ENCODE measurements at regions not wholly inside any gene's neighbourhood (a gene's known extent, or its start where the extent isn't known, plus 50 kb on each side); places are given as distances from the start of the nearest gene placed in this dataset.

DNA sequence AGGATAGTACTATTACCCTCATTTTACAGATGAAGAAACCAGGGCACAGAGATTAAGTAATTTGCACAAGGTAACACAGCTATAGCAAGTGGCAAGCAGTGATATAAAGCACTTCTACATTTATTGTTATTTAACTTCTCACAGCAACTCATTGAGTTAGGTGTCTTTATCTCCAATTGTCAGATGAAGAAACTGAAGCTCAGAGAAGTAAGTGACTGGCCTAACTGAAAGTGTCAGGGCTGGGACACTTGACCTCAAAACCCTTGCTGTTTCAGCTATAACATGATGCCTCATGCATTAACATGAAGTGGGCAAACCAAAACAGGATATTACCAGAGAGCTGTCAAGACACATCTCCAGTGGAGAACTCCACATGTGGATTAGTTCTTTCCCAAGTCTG is 65.8 kb upstream of the LEKR1 start:
- no peak overlapping the region for H3K4me3 ChIP-seq
- H3K9me3 ChIP-seq = no peaks in the 10 kb centered on the region
- H3K4me1 ChIP-seq = peaks cover 0 to 15% (median 4%) of the 10 kb centered on the region in 4 donors
- intact Hi-C loops (cut with DNase I; ENCODE audit: low total_unique reads) = no loop called here
- no peak overlapping the region for H3K27ac ChIP-seq
- TF ChIP-seq EP300 (IDR thresholded peaks at IDR 0.05) = no peak
- TF ChIP-seq POLR2AphosphoS5 (IDR thresholded peaks at IDR 0.05) = no peak
- TF ChIP-seq CTCF (IDR thresholded peaks at IDR 0.05) = no peak
- TF ChIP-seq POLR2A (IDR thresholded peaks at IDR 0.05) = no peak
- H3K27me3 ChIP-seq = no peaks in the 10 kb centered on the region
- no peaks in the 10 kb centered on the region for H3K36me3 ChIP-seq
- no peak for DNase-seq

DNA sequence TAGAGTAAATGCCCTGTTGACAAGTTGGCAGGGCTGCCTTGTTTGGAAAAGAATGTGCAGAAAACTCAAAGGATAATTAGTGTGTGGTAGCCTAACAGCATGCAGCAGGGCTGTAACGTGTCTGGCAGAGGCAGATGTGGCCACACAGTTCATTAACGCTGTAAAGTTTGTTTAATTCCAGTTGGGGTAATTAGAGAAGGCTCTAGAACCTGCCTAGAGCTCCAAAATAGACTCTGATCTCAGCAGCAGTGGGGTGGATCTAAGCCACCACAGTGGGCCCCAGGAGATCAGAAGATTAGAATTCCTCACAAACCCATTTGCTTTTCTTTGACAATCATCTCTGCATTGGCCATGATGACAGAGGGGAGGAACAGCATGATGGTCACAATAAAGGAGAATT is 65.1 kb upstream of the LEKR1 start:
- intact Hi-C loops (cut with DNase I; ENCODE audit: low total_unique reads) = no loop called here
- peak in 1 of 2 donors; percentile 20 for DNase-seq
- H3K36me3 ChIP-seq = no peaks in the 10 kb centered on the region
- H3K27ac ChIP-seq = no peak overlapping the region
- 41 to 62% (median 59%) methylated on average over 2 of the region's 2 CpGs for WGBS, 5 donors
- TF ChIP-seq EP300 (IDR thresholded peaks at IDR 0.05) (no peak), CTCF (IDR thresholded peaks at IDR 0.05) (no peak), POLR2A (IDR thresholded peaks at IDR 0.05) (no peak), POLR2AphosphoS5 (IDR thresholded peaks at IDR 0.05) (no peak)
- peaks cover 0 to 15% (median 4%) of the 10 kb centered on the region in 4 donors for H3K4me1 ChIP-seq
- no peak overlapping the region for H3K4me3 ChIP-seq
- no peaks in the 10 kb centered on the region for H3K27me3 ChIP-seq
- no peaks in the 10 kb centered on the region for H3K9me3 ChIP-seq

DNA sequence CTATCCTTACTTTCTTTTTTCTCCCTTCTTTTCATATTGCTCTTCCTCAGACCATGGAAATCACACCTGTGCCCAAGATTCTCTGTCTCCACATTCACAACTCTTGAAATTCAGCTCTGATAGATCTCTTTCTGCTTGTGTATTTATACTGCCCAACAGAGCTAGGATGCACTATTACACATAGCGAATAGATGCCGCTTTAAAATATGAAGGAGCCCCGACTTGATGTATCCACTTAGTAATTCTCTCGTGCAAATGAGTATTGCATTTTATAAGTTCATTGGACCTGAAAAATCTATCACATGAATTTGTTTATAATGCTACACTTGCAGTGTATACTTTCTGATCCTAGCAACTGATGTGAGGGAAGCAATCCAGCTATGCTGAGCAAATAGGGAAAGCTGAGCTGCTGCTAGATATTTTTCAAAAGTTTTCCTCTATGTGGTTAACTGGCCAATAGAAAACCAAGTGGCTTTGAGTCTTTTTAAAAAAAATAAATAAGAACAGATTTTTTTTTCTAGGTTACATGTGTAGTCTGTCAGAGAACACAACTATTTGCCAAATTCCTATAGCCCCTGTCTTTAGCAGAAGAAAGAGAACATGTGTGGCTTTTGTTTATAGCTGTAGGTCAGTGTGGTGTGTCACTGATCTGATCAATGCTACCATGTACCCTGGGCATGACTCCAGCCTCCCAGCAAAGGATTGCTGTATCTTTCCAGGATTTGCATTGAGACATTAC is 64.3 kb upstream of the LEKR1 start:
- H3K4me3 ChIP-seq = no peak overlapping the region
- intact Hi-C loops (cut with DNase I; ENCODE audit: low total_unique reads) = no loop called here
- no peaks in the 10 kb centered on the region for H3K9me3 ChIP-seq
- no peaks in the 10 kb centered on the region for H3K27me3 ChIP-seq
- no peaks in the 10 kb centered on the region for H3K36me3 ChIP-seq
- H3K4me1 ChIP-seq = peaks cover 0 to 15% (median 4%) of the 10 kb centered on the region in 4 donors
- DNase-seq = peak in 1 of 2 donors; percentile 64
- H3K27ac ChIP-seq = peak overlapping the region in 1 of 5 donors; percentile 18
- WGBS, 5 donors = 51 to 64% (median 62%) methylated on average over 3 to 4 of the region's 4 CpGs
- TF ChIP-seq EP300 (IDR thresholded peaks at IDR 0.05) (no peak), CTCF (IDR thresholded peaks at IDR 0.05) (no peak), POLR2AphosphoS5 (IDR thresholded peaks at IDR 0.05) (no peak), POLR2A (IDR thresholded peaks at IDR 0.05) (no peak)

DNA sequence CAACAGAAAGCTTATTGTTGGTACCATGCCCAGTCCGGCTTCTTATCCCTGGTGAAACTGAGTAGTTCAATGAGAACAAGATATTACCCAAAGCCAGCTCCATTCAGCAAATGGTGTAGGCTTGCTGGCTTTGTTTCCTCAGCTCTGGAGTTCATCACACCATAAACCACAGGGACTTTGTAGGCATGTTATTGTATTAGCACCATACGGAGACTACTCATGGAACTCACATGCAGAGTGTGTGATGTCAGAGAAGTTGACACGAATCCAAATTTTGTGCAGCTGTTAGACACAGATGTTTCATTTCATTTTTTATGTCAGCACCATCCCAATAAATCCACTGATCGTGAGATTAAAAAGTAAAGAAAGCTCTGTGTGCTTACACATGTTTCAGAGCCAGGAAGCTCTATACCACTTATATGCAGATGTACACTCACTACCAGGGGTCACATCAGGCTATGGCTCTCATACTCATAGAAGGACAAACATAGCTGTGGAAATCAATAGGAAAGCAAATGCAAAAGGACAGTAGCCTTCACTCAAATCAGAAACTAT is 63.4 kb upstream of the LEKR1 start:
- Histone ChIP-seq H3K4me3 (no peak overlapping the region), H3K4me1 (peaks cover 0 to 15% (median 4%) of the 10 kb centered on the region in 4 donors), H3K36me3 (no peaks in the 10 kb centered on the region), H3K9me3 (no peaks in the 10 kb centered on the region), H3K27me3 (no peaks in the 10 kb centered on the region), H3K27ac (peak overlapping the region in 1 of 5 donors; percentile 18)
- DNase-seq = peak in 1 of 2 donors; percentile 82
- WGBS, 5 donors = 63 to 74% (median 70%) methylated on average over 4 of the region's 4 CpGs
- TF ChIP-seq POLR2A (IDR thresholded peaks at IDR 0.05) = no peak
- no peak for TF ChIP-seq POLR2AphosphoS5 (IDR thresholded peaks at IDR 0.05)
- TF ChIP-seq CTCF (IDR thresholded peaks at IDR 0.05) = no peak
- no peak for TF ChIP-seq EP300 (IDR thresholded peaks at IDR 0.05)
- intact Hi-C loops (cut with DNase I; ENCODE audit: low total_unique reads) = no loop called here
